ENCODE measurements at regions not wholly inside any gene's neighbourhood (a gene's known extent, or its start where the extent isn't known, plus 50 kb on each side); places are given as distances from the start of the nearest gene placed in this dataset.

DNA sequence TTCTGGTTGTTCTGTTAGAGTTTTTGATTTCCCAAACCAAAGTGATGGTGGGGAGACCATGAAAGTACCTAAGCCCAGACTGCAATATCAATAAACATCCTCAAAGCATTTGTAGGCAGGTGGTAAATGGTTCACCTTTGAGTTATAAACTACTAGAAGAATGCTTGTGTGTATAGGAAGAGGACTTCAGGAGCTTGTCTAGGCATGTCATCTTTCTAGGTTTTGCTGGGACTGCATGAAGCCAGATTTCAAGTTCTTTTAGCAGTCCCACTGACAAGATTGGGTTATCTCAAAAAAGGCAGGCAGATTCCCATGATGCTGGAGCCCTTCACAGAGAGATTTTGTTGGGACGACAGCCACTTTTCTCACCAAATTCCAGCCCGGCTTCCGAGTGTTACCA, 135.3 kb downstream of the KCNE4 start:
- no peak for TF ChIP-seq POLR2A (IDR thresholded peaks at IDR 0.05)
- TF ChIP-seq, protein P1, sequence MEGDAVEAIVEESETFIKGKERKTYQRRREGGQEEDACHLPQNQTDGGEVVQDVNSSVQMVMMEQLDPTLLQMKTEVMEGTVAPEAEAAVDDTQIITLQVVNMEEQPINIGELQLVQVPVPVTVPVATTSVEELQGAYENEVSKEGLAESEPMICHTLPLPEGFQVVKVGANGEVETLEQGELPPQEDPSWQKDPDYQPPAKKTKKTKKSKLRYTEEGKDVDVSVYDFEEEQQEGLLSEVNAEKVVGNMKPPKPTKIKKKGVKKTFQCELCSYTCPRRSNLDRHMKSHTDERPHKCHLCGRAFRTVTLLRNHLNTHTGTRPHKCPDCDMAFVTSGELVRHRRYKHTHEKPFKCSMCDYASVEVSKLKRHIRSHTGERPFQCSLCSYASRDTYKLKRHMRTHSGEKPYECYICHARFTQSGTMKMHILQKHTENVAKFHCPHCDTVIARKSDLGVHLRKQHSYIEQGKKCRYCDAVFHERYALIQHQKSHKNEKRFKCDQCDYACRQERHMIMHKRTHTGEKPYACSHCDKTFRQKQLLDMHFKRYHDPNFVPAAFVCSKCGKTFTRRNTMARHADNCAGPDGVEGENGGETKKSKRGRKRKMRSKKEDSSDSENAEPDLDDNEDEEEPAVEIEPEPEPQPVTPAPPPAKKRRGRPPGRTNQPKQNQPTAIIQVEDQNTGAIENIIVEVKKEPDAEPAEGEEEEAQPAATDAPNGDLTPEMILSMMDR (IDR thresholded peaks at IDR 0.05) = no peak
